NOMO-1 treated with DMSO at 0.1 percent for 48 hours (cell line): ENCODE measurements at regions not wholly inside any gene's neighbourhood (a gene's known extent, or its start where the extent isn't known, plus 50 kb on each side); places are given as distances from the start of the nearest gene placed in this dataset.

Experiments used
- DNase-seq: peaks from one replicate; lab custom pipeline; 2025; ENCODE audit not compliant: unreplicated experiment; lab: John Stamatoyannopoulos, UW

- no peak for DNase-seq
These were observed 258.8 kb downstream of the PLPP3 start for GRCh38 chr1:56320464-56321149.

GRCh38 chr1:56317722-56318121 lies 261.6 kb downstream of the PLPP3 start:
- no peak for DNase-seq

GRCh38 chr1:56315293-56315942 lies 263.9 kb downstream of the PLPP3 start:
- DNase-seq = no peak

- DNase-seq = no peak
These were observed 265.8 kb downstream of the PLPP3 start for GRCh38 chr1:56313560-56313959.

GRCh38 chr1:56311766-56312165 lies 267.6 kb downstream of the PLPP3 start:
- DNase-seq = no peak

GRCh38 chr1:56310945-56311344 lies 268.4 kb downstream of the PLPP3 start:
- DNase-seq = no peak

- no peak for DNase-seq
These were observed 270.3 kb downstream of the PLPP3 start for GRCh38 chr1:56309065-56309464.

GRCh38 chr1:56304975-56305374 lies 274.4 kb downstream of the PLPP3 start:
- DNase-seq = no peak

- DNase-seq = no peak
These were observed 275.6 kb downstream of the PLPP3 start for GRCh38 chr1:56303805-56304204.

GRCh38 chr1:56302878-56303277 lies 276.5 kb downstream of the PLPP3 start:
- DNase-seq = no peak

GRCh38 chr1:56301791-56302190 lies 277.6 kb downstream of the PLPP3 start:
- no peak for DNase-seq

GRCh38 chr1:56300836-56301235 lies 278.5 kb downstream of the PLPP3 start:
- no peak for DNase-seq

GRCh38 chr1:56298866-56299265 lies 280.5 kb downstream of the PLPP3 start:
- DNase-seq = no peak

- DNase-seq = no peak
These were observed 281.5 kb downstream of the PLPP3 start for GRCh38 chr1:56297904-56298303.

GRCh38 chr1:56297208-56297607 lies 282.2 kb downstream of the PLPP3 start:
- DNase-seq = no peak

- DNase-seq = no peak
These were observed 283.1 kb downstream of the PLPP3 start for GRCh38 chr1:56295949-56296929.

- DNase-seq = no peak
These were observed 287.9 kb downstream of the PLPP3 start for GRCh38 chr1:56291374-56291919.

- no peak for DNase-seq
These were observed 290.1 kb downstream of the PLPP3 start for GRCh38 chr1:56289260-56289659.

- DNase-seq = no peak
These were observed 291.6 kb downstream of the PLPP3 start for GRCh38 chr1:56287721-56288120.

- no peak for DNase-seq
These were observed 292.4 kb downstream of the PLPP3 start for GRCh38 chr1:56286956-56287355.

- DNase-seq = no peak
These were observed 292.9 kb downstream of the PLPP3 start for GRCh38 chr1:56286506-56286905.
